Mammary epithelial cell (primary cell): ENCODE measurements at regions not wholly inside any gene's neighbourhood (a gene's known extent, or its start where the extent isn't known, plus 50 kb on each side); places are given as distances from the start of the nearest gene placed in this dataset.

Source experiments
- CTCF ChIP-seq, 2 donors: IDR thresholded peaks in 1 of 2; conservative IDR thresholded peaks in 1 of 2; 2 replicates each; pipeline ENCODE4 v1.5.1; 2011 to 2012; ENCODE audit warnings: inconsistent platforms in 2 of 2, low read length in 2 of 2, mild to moderate bottlenecking in 2 of 2, control low read depth in 1 of 2, low read depth in 1 of 2; ENCODE audit not compliant: insufficient read depth in 1 of 2; ENCODE audit errors: extremely low read depth in 1 of 2
- EZH2 ChIP-seq: IDR thresholded peaks from 2 replicates; pipeline ENCODE4 v1.6.1; 2012; ENCODE audit warnings: low read length, inconsistent platforms, borderline replicate concordance

GRCh38 chrX:44036336-44036735, 63.1 kb upstream of the NDP start:
- TF ChIP-seq CTCF (conservative IDR thresholded peaks at IDR 0.05 in 1 of 2, IDR thresholded peaks at IDR 0.05 in 1 of 2; ENCODE audit: extremely low read depth in 1 of 2, insufficient read depth in 1 of 2, low read depth in 1 of 2, low read length in 2 of 2) (no peak), EZH2 (no peak)
